ENCODE measurements at regions not wholly inside any gene's neighbourhood (a gene's known extent, or its start where the extent isn't known, plus 50 kb on each side); places are given as distances from the start of the nearest gene placed in this dataset.

DNA sequence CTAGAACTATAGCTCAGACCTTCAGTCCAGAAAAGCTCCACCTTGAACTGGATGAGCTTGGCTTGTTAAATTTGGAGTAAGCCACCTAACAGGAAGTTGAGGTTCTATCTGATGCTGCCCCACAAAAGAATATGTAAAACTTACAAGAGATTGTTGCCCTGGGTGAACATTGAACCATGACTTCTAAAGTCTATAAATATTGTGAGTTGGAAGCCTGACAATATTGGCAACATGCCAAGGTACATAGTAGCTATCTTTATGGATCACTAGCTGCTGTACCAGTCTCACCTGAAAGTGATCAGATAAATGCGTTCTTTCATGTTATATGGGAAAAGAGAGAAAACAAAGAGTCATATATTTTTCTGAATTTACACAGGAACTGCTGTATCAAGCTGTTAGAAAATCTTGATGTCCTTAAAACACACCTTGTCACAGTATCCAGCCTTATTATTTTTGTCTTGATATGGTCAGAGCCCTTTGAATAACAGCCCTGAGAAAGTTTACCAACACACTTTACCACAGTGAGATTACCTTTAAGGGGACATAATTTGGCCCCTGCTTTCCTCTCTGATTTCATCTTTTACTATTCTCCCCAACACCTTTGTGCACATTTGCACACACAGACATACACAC lies 92.0 kb downstream of the LSMEM1 start (continued):
- TF ChIP-seq PAXIP1 (CRISPR knock-in tag; conservative IDR thresholded peaks at IDR 0.05) (peak; percentile 16; the same call in 1 of the 2 replicates), ZNF24 (IDR thresholded peaks at IDR 0.05) (no peak), SOX5 (CRISPR knock-in tag; IDR thresholded peaks at IDR 0.05; ENCODE audit: borderline replicate concordance) (peak; percentile 77; the same call in 1 of the 2 replicates), SNAPC2 (CRISPR knock-in tag; IDR thresholded peaks at IDR 0.05) (no peak), EP300 (IDR thresholded peaks at IDR 0.05; ENCODE audit: low read depth in 2 of 2, low read length in 2 of 2) (peak in 1 of 2 experiments; percentile 21; a peak in 1 of 4 replicates), EP300 (CRISPR knock-in tag; IDR thresholded peaks at IDR 0.05; ENCODE audit: borderline replicate concordance) (no peak), HDAC2 (CRISPR knock-in tag; IDR thresholded peaks at IDR 0.05) (0 out of 2 replicates have a peak, but pooled peaks have one; percentile 27), FOXA1 (IDR thresholded peaks at IDR 0.05) (no peak), FOXA1 (CRISPR knock-in tag; IDR thresholded peaks at IDR 0.05) (peak; percentile 19; the same call in 1 of the 2 replicates), TCF7 (IDR thresholded peaks at IDR 0.05; ENCODE audit: low read depth) (0 out of 2 replicates have a peak, but pooled peaks have one; percentile 23), RARG (CRISPR knock-in tag; IDR thresholded peaks at IDR 0.05; ENCODE audit: low read depth) (no peak), LCORL (IDR thresholded peaks at IDR 0.05) (peak; percentile 97), LCORL (CRISPR knock-in tag; IDR thresholded peaks at IDR 0.05) (no peak), FOXA3 (CRISPR knock-in tag; IDR thresholded peaks at IDR 0.05) (peak; percentile 44; the same call in 1 of the 2 replicates), ZBTB20 (CRISPR knock-in tag; IDR thresholded peaks at IDR 0.05; ENCODE audit: borderline replicate concordance, low read depth) (peak; percentile 60; the same call in 1 of the 2 replicates), RCOR2 (CRISPR knock-in tag; IDR thresholded peaks at IDR 0.05) (0 out of 2 replicates have a peak, but pooled peaks have one; percentile 26), ZNF609 (CRISPR knock-in tag; IDR thresholded peaks at IDR 0.05; ENCODE audit: borderline replicate concordance) (no peak), NR2F2 (IDR thresholded peaks at IDR 0.05; ENCODE audit: borderline replicate concordance, low read depth) (0 out of 2 replicates have a peak, but pooled peaks have one; percentile 16), SOX13 (IDR thresholded peaks at IDR 0.05) (no peak), SOX13 (CRISPR knock-in tag; conservative IDR thresholded peaks at IDR 0.05 in 1 of 2, IDR thresholded peaks at IDR 0.05 in 1 of 2) (peak in 1 of 2 experiments; percentile 79; a peak in 1 of 4 replicates), GTF2F1 (IDR thresholded peaks at IDR 0.05; ENCODE audit: low read length) (peak; percentile 87; the same call in 1 of the 2 replicates), RARA (CRISPR knock-in tag; IDR thresholded peaks at IDR 0.05) (0 out of 2 replicates have a peak, but pooled peaks have one; percentile 26), GATAD2A (CRISPR knock-in tag; IDR thresholded peaks at IDR 0.05) (0 out of 2 replicates have a peak, but pooled peaks have one; percentile 28), CREB1 (IDR thresholded peaks at IDR 0.05) (no peak), CREB1 (CRISPR knock-in tag; IDR thresholded peaks at IDR 0.05) (0 out of 2 replicates have a peak, but pooled peaks have one; percentile 30)

Measured in HepG2 (cell line).